Erythroblast (primary cell): ENCODE measurements at regions not wholly inside any gene's neighbourhood (a gene's known extent, or its start where the extent isn't known, plus 50 kb on each side); places are given as distances from the start of the nearest gene placed in this dataset.

Experiments
- GATA1 ChIP-seq: IDR thresholded peaks from 2 replicates; pipeline ENCODE4 v1.6.1; 2011; ENCODE audit warnings: low read depth, mild to moderate bottlenecking, control low read depth, low read length, moderate library complexity
- POLR2A ChIP-seq: IDR thresholded peaks from 2 replicates; pipeline ENCODE4 v1.6.1; 2011; ENCODE audit warnings: mild to moderate bottlenecking, low read length

- TF ChIP-seq GATA1 (no peak), POLR2A (no peak)
These were observed 106.5 kb downstream of the HTR1B start for GRCh38 chr6:77356821-77357220.
